NCI-H1694 treated with DMSO at 0.1 percent for 48 hours (cell line): ENCODE measurements at regions not wholly inside any gene's neighbourhood (a gene's known extent, or its start where the extent isn't known, plus 50 kb on each side); places are given as distances from the start of the nearest gene placed in this dataset.

Experiments
- DNase-seq: peaks from one replicate; lab custom pipeline; 2025; lab: John Stamatoyannopoulos, UW

DNA sequence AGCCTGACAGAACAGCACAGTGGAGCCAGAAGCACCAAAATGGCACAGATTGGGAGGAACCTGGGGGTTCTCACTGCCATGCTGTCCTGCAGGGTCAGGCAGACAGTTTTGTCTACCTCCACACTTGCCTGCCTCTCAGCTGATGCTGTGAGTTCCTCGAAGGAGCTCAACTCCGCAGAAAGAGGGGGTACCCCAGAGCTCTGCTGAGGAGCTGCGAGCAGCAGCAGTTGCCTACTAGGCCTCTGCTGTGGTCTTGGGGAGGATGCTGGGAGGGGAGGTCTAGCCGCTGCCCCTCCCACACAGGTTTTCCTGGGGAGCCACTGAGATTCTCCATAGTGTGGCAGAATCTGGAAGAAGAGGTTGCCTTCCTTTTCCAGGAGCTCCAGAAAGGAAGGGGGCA lies 192.5 kb downstream of the FOXD2 start:
- DNase-seq: no peak

GRCh38 chr1:47631411-47631995 lies 193.7 kb downstream of the FOXD2 start:
- no peak for DNase-seq

GRCh38 chr1:47635111-47635510 lies 197.3 kb downstream of the FOXD2 start:
- no peak for DNase-seq

DNA sequence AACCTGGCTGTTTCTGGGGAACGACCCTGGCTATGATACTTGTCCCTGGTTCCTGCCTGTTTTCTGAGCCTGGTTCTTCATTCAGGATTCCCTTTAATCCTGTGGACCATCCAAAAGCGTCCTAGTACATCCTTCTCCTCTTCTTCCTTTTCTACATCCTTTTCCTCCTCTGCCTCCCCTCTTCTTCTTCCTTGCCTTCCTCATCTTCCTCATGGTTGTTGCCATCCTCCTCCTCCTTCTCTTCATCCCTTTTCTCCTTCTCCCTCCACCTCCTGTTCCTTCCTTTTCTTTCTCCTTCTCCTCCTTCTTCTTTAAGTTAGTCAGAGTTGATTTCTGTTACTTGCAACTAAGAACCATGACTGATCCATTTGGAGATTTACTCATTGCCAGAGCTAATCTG lies 197.8 kb downstream of the FOXD2 start:
- no peak for DNase-seq

DNA sequence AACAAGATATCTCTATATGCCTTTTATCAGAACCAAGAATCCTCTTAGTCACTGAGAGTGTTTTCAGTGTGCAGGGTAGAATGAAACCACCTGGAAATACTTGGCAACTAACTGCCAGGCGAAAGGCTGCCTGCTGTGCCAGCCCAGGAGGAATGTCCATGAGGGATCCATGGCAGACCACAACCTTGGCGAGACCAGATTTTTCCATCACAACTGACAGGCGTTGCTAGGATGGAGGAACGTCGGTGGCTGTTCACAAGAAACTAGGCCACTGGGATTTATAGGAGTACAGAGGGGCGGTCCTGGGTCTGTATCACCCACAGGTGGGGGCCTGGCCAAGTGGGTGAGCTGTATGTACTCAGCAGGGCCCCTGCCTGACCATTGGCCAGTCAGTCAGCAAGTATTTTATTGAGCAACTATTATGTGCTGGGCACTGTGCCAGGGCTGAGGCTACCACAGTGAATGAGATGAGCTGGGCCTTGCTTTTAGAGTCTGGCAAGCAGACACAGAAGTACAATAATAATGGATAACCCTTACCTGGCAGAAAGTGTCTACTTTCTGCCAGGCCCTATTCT lies 199.4 kb downstream of the FOXD2 start:
- DNase-seq: no peak

GRCh38 chr1:47638240-47638639 lies 200.4 kb downstream of the FOXD2 start:
- DNase-seq: no peak

- no peak for DNase-seq
These were observed 200.9 kb downstream of the FOXD2 start for GRCh38 chr1:47638713-47639112.

DNA sequence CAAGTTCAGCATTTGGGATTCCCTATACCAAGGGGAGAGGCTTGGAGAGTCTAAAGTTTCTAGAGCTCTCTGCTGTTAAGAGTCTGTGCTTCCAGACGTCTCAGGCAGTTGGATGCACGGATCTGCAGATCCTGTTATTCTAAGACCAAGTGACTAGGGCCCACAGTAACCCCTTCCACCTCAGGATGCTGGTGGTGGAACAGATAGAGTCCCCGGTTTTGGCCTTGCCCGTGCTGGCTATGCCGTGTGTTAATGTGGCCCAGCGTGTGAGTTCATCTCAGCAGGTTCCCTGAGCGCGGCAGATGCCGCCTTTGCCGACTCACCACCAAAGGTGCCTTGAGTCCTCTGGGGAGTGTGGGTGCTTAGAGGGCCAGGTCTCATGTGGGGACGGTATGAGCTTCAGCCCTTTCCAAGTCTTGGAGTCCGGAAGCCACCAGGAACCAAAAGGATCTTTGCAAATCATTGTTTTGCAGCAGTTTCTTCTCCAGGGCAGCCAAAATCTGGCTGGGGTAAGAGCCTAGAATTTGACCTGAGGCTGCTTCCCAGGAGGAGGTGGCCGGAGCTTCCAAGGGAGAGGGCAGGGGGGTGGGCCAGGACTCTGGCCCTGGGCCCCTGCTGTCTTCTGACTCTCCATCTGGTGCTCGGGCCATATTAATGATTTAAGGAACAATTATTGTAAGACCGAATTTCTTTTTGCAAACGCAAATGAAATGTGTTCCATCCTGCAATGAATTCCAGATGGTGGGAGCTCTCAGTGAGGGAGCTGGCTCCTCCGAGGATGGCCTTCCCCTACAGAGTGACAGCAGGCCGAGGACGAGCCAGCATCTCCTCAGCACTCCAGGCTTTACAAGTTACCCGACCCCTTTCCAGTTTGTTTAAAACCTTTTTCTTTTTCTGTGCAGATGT lies 205.7 kb downstream of the FOXD2 start:
- no peak for DNase-seq

GRCh38 chr1:47644212-47644573 lies 206.3 kb downstream of the FOXD2 start:
- no peak for DNase-seq

GRCh38 chr1:47645151-47645550 lies 207.3 kb downstream of the FOXD2 start:
- no peak for DNase-seq

GRCh38 chr1:47646676-47647075 lies 208.8 kb downstream of the FOXD2 start:
- DNase-seq: no peak

GRCh38 chr1:47647327-47647845 lies 209.5 kb downstream of the FOXD2 start:
- DNase-seq: no peak

GRCh38 chr1:47650205-47650604 lies 212.4 kb downstream of the FOXD2 start:
- no peak for DNase-seq

- DNase-seq: no peak
These were observed 212.8 kb downstream of the FOXD2 start for GRCh38 chr1:47650611-47651010.

GRCh38 chr1:47651311-47652089 lies 213.7 kb downstream of the FOXD2 start:
- DNase-seq: no peak

DNA sequence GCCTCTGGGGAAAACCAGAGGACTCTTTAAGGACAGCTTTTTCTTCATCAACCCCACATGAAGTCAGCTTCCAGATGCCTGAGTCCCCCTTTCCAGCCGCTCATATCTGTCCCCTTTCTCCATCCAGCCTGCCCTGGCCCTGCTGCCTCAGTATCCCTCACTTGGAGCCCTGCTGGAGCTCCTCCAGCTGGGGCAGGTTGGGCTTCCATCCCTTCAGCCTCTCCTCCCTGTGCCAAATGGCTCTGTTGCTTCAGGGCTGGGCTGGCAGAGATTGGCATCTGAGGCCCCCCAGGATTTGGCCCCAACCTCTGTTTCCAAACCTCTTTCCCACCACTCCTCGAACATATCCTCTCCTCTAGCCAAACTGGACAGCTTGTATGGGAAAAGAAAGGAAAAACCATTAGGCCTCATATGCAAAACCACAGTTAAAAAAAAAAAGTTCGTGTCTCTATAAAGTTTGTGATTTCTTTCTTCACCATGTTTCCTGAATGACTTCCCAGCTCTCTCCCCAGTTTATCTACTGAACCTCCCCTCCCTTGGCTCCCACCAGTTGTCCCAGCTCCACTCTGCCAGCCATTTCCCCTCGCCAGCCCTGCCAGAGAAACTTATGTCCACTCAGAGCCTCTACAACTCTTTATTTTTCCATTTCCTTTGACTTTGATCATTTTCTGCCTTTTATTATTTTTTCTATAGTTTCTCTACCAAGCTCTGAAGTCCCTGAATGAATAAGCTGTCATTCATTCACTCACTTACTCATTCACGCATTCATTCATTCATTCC lies 217.9 kb downstream of the FOXD2 start:
- DNase-seq: no peak

- no peak for DNase-seq
These were observed 219.2 kb downstream of the FOXD2 start for GRCh38 chr1:47656719-47657685.

- no peak for DNase-seq
These were observed 220.5 kb downstream of the FOXD2 start for GRCh38 chr1:47658161-47658920.

- no peak for DNase-seq
These were observed 221.3 kb downstream of the FOXD2 start for GRCh38 chr1:47659146-47659545.

GRCh38 chr1:47660622-47661021 lies 222.8 kb downstream of the FOXD2 start:
- DNase-seq: no peak
